Sigmoid colon (tissue), 4 donors: ENCODE measurements at regions not wholly inside any gene's neighbourhood (a gene's known extent, or its start where the extent isn't known, plus 50 kb on each side); places are given as distances from the start of the nearest gene placed in this dataset.
"Not testable (repeated sequence)": the region's sequence is repeated elsewhere in the genome, so short reads cannot be mapped to it uniquely, and the experiment has no call there.

Experiments used
- POLR2A ChIP-seq, 2 donors: fragments of 450-650 bp; IDR thresholded peaks; one replicate each; pipeline ENCODE4 v1.6.1; 2016; ENCODE audit warnings: antibody characterized with exemption in 2 of 2, mild to moderate bottlenecking in 2 of 2, moderate library complexity in 2 of 2
- POLR2AphosphoS5 ChIP-seq, 4 donors: sonication (generic); formaldehyde crosslinking; IDR thresholded peaks; one replicate each; pipeline ENCODE4 v1.6.1; 2017; ENCODE audit warnings: antibody characterized with exemption in 4 of 4
- TF ChIP-seq, protein P1 (sequence below), 4 experiments: fragments of 450-650 bp in 3 of 4; fragments of 200-600 bp in 1 of 4; IDR thresholded peaks; one replicate each; pipeline ENCODE4 v1.5.1; 2016 to 2019; ENCODE audit warnings: antibody characterized with exemption in 4 of 4, mild to moderate bottlenecking in 3 of 4, moderate library complexity in 2 of 4

DNA sequence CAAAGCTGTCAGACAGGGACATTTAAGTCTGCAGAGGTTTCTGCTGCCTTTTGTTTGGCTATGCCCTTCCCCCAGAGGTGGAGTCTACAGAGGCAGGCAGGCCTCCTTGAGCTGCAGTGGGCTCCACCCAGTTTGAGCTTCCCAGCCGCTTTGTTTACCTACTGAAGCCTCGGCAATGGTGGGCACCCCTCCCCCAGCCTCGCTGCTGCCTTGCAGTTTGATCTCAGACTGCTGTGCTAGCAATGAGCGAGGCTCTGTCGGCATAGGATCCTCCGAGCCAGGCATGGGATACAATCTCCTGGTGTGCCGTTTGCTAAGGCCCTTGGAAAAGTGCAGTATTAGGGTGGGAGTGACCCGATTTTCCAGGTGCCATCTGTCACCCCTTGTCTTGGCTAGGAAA, 149.4 kb upstream of the PGRMC2 start:
- TF ChIP-seq, protein P1, sequence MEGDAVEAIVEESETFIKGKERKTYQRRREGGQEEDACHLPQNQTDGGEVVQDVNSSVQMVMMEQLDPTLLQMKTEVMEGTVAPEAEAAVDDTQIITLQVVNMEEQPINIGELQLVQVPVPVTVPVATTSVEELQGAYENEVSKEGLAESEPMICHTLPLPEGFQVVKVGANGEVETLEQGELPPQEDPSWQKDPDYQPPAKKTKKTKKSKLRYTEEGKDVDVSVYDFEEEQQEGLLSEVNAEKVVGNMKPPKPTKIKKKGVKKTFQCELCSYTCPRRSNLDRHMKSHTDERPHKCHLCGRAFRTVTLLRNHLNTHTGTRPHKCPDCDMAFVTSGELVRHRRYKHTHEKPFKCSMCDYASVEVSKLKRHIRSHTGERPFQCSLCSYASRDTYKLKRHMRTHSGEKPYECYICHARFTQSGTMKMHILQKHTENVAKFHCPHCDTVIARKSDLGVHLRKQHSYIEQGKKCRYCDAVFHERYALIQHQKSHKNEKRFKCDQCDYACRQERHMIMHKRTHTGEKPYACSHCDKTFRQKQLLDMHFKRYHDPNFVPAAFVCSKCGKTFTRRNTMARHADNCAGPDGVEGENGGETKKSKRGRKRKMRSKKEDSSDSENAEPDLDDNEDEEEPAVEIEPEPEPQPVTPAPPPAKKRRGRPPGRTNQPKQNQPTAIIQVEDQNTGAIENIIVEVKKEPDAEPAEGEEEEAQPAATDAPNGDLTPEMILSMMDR (IDR thresholded peaks at IDR 0.05) = not testable (repeated sequence)
- TF ChIP-seq POLR2A, POLR2AphosphoS5 (IDR thresholded peaks at IDR 0.05): not testable (repeated sequence)
